ENCODE measurements at regions not wholly inside any gene's neighbourhood (a gene's known extent, or its start where the extent isn't known, plus 50 kb on each side); places are given as distances from the start of the nearest gene placed in this dataset.

DNA sequence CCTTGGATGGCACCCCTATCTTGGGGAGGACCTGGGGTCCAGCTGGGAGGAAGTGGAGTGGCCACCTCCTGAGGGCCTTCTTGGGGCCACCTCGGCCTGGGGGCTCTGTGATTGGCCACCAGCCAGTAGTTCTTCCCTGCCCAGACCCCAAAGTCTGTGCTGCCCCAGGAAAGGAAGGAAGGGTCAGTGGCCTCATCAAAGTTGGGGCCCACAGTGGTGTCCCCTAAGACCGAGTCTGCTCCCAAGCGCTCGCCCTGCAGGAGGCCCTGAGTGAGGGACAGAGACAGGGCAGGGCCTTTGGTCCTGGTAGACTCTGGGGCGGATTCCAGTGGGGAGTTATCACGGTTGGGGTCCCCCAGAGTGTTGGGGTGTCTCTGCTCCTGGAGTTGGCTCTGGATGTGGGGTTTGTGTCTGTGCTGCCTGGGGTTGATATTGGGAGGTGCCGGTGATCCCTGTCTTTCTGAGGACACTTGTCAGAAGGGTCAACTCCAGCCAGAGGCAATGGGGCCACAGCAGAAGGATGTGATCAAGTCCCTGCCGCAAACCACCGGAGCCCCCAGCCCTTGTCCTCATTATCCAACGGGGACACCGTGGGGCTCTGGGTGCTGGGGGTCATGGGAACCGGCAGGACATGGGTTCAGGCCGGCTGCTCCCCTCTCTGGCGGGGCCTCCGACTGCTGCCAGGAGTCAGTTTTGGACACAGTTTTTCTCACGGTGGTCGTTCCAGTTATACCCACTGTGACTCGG, 364.3 kb downstream of the TMEM121 start:
- TF ChIP-seq POLR2A (IDR thresholded peaks at IDR 0.05) = no peak
- TF ChIP-seq, protein P1, sequence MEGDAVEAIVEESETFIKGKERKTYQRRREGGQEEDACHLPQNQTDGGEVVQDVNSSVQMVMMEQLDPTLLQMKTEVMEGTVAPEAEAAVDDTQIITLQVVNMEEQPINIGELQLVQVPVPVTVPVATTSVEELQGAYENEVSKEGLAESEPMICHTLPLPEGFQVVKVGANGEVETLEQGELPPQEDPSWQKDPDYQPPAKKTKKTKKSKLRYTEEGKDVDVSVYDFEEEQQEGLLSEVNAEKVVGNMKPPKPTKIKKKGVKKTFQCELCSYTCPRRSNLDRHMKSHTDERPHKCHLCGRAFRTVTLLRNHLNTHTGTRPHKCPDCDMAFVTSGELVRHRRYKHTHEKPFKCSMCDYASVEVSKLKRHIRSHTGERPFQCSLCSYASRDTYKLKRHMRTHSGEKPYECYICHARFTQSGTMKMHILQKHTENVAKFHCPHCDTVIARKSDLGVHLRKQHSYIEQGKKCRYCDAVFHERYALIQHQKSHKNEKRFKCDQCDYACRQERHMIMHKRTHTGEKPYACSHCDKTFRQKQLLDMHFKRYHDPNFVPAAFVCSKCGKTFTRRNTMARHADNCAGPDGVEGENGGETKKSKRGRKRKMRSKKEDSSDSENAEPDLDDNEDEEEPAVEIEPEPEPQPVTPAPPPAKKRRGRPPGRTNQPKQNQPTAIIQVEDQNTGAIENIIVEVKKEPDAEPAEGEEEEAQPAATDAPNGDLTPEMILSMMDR (IDR thresholded peaks at IDR 0.05) = no peak
